PC-3 (cell line): ENCODE measurements at regions not wholly inside any gene's neighbourhood (a gene's known extent, or its start where the extent isn't known, plus 50 kb on each side); places are given as distances from the start of the nearest gene placed in this dataset.

Experiments used
- ATAC-seq: fragments of 200-7000 bp; cut with Tn5 transposase; 2 replicates; pipeline ENCODE4 v1.9.1; 2020; ENCODE audit warnings: mild to moderate bottlenecking, moderate library complexity
- BruUV-seq: library from RNA; stranded (reverse); fragments of 400-500 nt; replicated peaks from 2 replicates; lab custom pipeline; 2021; lab: Mats Ljungman, UMichigan
- CTCF ChIA-PET: fragments of 300-600 bp; sonication (Branson Sonifier 250); formaldehyde crosslinking; loops from one replicate; lab custom pipeline; 2022; ENCODE audit warnings: antibody characterized with exemption; lab: Charles Lee
- POLR2A ChIA-PET: fragments of 300-600 bp; sonication (Branson Sonifier 250); formaldehyde crosslinking; loops from one replicate; lab custom pipeline; 2022; ENCODE audit warnings: antibody characterized with exemption; ENCODE audit not compliant: unreplicated experiment; lab: Charles Lee
- DNase-seq: peaks from one replicate; pipeline ENCODE4 v3.0.0-alpha.2; 2015
- H2AFZ ChIP-seq: fragments of 300-600 bp; sonication (generic); 2 replicates; pipeline ENCODE4 v1.6.0; 2016; ENCODE audit warnings: antibody characterized with exemption, low read length
- H3F3A ChIP-seq: fragments of 300-600 bp; sonication (generic); one replicate; pipeline ENCODE4 v1.6.0; 2017; ENCODE audit warnings: antibody characterized with exemption, low read length, control low read depth, mild to moderate bottlenecking; ENCODE audit not compliant: unreplicated experiment
- H3K27ac ChIP-seq: fragments of 300-600 bp; sonication (generic); 2 replicates; pipeline ENCODE4 v1.5.1; 2016; ENCODE audit warnings: mild to moderate bottlenecking, low read length
- H3K27me3 ChIP-seq: fragments of 300-600 bp; sonication (generic); 2 replicates; pipeline ENCODE4 v1.6.1; 2016; ENCODE audit warnings: low read length, mixed read lengths
- H3K36me3 ChIP-seq: fragments of 300-600 bp; sonication (generic); 2 replicates; pipeline ENCODE4 v1.6.1; 2016; ENCODE audit warnings: low read depth, mixed run types, low read length, mixed read lengths
- H3K4me1 ChIP-seq: fragments of 300-600 bp; sonication (generic); 2 replicates; pipeline ENCODE4 v1.5.1; 2016; ENCODE audit warnings: low read length; ENCODE audit not compliant: insufficient read depth
- H3K4me2 ChIP-seq: fragments of 300-600 bp; sonication (generic); 2 replicates; pipeline ENCODE4 v1.6.0; 2016; ENCODE audit warnings: low read length
- H3K4me3 ChIP-seq: fragments of 300-600 bp; sonication (generic); 2 replicates; pipeline ENCODE4 v1.5.1; 2016; ENCODE audit warnings: mild to moderate bottlenecking, low read length, mixed read lengths
- H3K79me2 ChIP-seq: fragments of 300-600 bp; sonication (generic); 2 replicates; pipeline ENCODE4 v1.6.1; 2017; ENCODE audit warnings: low read length, mixed read lengths
- H3K9ac ChIP-seq: fragments of 300-600 bp; sonication (generic); 2 replicates; pipeline ENCODE4 v1.6.0; 2016; ENCODE audit warnings: mild to moderate bottlenecking, low read length
- H3K9me2 ChIP-seq: fragments of 300-600 bp; sonication (generic); replicated peaks from 2 replicates; pipeline ENCODE4 v1.6.1; 2016; ENCODE audit warnings: mixed run types, low read length, mixed read lengths
- H3K9me3 ChIP-seq: fragments of 300-600 bp; sonication (generic); 2 replicates; pipeline ENCODE4 v1.6.1; 2016; ENCODE audit warnings: low read length, mixed read lengths
- H4K20me1 ChIP-seq: fragments of 300-600 bp; sonication (generic); 2 replicates; pipeline ENCODE4 v1.6.1; 2016; ENCODE audit warnings: low read length, mixed read lengths
- EZH2 ChIP-seq: fragments of 300-600 bp; sonication (generic); IDR thresholded peaks from one replicate; pipeline ENCODE4 v1.6.1; 2017; ENCODE audit warnings: antibody characterized with exemption, mild to moderate bottlenecking, low read length; ENCODE audit not compliant: unreplicated experiment
- EZH2phosphoT487 ChIP-seq: fragments of 300-600 bp; sonication (generic); IDR thresholded peaks from 2 replicates; pipeline ENCODE4 v1.6.1; 2018; ENCODE audit warnings: mild to moderate bottlenecking, antibody characterized with exemption, low read length, borderline replicate concordance
- intact Hi-C: fragments of 100-400 bp; cut with micrococcal nuclease; formaldehyde crosslinking; loops from 2 replicates; pipeline ENCODE4 v1.9.0; 2023
- TF ChIP-seq, protein P1 (sequence below): fragments of 300-600 bp; sonication (generic); conservative IDR thresholded peaks from 2 replicates; pipeline ENCODE4 v1.5.1; 2017; ENCODE audit warnings: antibody characterized with exemption, low read depth, mild to moderate bottlenecking, low read length

GRCh38 chr2:200746301-200746700 is 65.4 kb upstream of the BZW1 start:
- Histone ChIP-seq H2AFZ (no peak overlapping the region), H3K4me1 (peaks cover 37% of the 10 kb centered on the region), H3K4me3 (no peak overlapping the region), H3K79me2 (no peaks in the 10 kb centered on the region), H3K9me2 (no peaks in the 10 kb centered on the region), H3K27me3 (no peaks in the 10 kb centered on the region), H3K9ac (no peak overlapping the region), H3K27ac (no peak overlapping the region), H3K4me2 (no peak overlapping the region), H3F3A (peaks cover 4% of the 10 kb centered on the region), H3K9me3 (no peaks in the 10 kb centered on the region), H4K20me1 (no peaks in the 10 kb centered on the region), H3K36me3 (no peaks in the 10 kb centered on the region)
- no TSS peak for BruUV-seq
- CTCF ChIA-PET: no interaction called here
- intact Hi-C loops: no loop called here
- ATAC-seq (no peak), DNase-seq (no peak)
- TF ChIP-seq, protein P1, sequence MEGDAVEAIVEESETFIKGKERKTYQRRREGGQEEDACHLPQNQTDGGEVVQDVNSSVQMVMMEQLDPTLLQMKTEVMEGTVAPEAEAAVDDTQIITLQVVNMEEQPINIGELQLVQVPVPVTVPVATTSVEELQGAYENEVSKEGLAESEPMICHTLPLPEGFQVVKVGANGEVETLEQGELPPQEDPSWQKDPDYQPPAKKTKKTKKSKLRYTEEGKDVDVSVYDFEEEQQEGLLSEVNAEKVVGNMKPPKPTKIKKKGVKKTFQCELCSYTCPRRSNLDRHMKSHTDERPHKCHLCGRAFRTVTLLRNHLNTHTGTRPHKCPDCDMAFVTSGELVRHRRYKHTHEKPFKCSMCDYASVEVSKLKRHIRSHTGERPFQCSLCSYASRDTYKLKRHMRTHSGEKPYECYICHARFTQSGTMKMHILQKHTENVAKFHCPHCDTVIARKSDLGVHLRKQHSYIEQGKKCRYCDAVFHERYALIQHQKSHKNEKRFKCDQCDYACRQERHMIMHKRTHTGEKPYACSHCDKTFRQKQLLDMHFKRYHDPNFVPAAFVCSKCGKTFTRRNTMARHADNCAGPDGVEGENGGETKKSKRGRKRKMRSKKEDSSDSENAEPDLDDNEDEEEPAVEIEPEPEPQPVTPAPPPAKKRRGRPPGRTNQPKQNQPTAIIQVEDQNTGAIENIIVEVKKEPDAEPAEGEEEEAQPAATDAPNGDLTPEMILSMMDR: no peak
- TF ChIP-seq EZH2 (no peak), EZH2phosphoT487 (no peak)
- POLR2A ChIA-PET: no interaction called here

- Histone ChIP-seq H3K36me3 (no peaks in the 10 kb centered on the region), H3K9ac (peak overlapping the region; percentile 62), H3K4me1 (peaks cover 27% of the 10 kb centered on the region), H3K9me3 (no peaks in the 10 kb centered on the region), H3F3A (peaks cover 4% of the 10 kb centered on the region), H3K79me2 (no peaks in the 10 kb centered on the region), H2AFZ (peak overlapping the region; percentile 86), H3K27ac (peak overlapping the region; percentile 93), H3K27me3 (no peaks in the 10 kb centered on the region), H3K4me3 (peak overlapping the region; percentile 50), H3K4me2 (peak overlapping the region; percentile 79), H3K9me2 (no peaks in the 10 kb centered on the region), H4K20me1 (no peaks in the 10 kb centered on the region)
- ATAC-seq: peak; percentile 83
- TF ChIP-seq EZH2: no peak
- TF ChIP-seq EZH2phosphoT487: no peak
- TF ChIP-seq, protein P1: no peak
- CTCF ChIA-PET: interaction anchor here (0.6 to 1.0 kb wide), 4 partner anchors 11 to 369 kb away, joined by 3 to 7 read pairs (median 4); no protein-coding TSS in a partner anchor
- POLR2A ChIA-PET: interaction anchor here (0.6 to 1.1 kb wide), 5 partner anchors 11 to 406 kb away, joined by 3 to 5 read pairs (median 3); no protein-coding TSS in a partner anchor
- intact Hi-C loops: no loop called here
- no TSS peak for BruUV-seq
- DNase-seq: peak; percentile 69
Observed at GRCh38 chr2:200747668-200748618, 63.8 kb upstream of the BZW1 start.
